Mononuclear cell (primary cell): ENCODE measurements at regions not wholly inside any gene's neighbourhood (a gene's known extent, or its start where the extent isn't known, plus 50 kb on each side); places are given as distances from the start of the nearest gene placed in this dataset.
"Not testable (repeated sequence)": the region's sequence is repeated elsewhere in the genome, so short reads cannot be mapped to it uniquely, and the experiment has no call there.

Experiments used
- H3K27me3 ChIP-seq: 2 replicates; pipeline ENCODE4 v1.6.0; 2011; ENCODE audit warnings: low read length, control low read depth; ENCODE audit not compliant: insufficient read depth
- H3K4me1 ChIP-seq: 2 replicates; pipeline ENCODE4 v1.5.1; 2011; ENCODE audit warnings: mild to moderate bottlenecking, low read length, control low read depth; ENCODE audit not compliant: insufficient read depth
- H3K4me3 ChIP-seq: 2 replicates; pipeline ENCODE4 v1.5.1; 2011; ENCODE audit warnings: mild to moderate bottlenecking, low read length, moderate library complexity
- H3K9me3 ChIP-seq: 2 replicates; pipeline ENCODE4 v1.5.1; 2011; ENCODE audit warnings: low read depth, mild to moderate bottlenecking, control low read depth, low read length

DNA sequence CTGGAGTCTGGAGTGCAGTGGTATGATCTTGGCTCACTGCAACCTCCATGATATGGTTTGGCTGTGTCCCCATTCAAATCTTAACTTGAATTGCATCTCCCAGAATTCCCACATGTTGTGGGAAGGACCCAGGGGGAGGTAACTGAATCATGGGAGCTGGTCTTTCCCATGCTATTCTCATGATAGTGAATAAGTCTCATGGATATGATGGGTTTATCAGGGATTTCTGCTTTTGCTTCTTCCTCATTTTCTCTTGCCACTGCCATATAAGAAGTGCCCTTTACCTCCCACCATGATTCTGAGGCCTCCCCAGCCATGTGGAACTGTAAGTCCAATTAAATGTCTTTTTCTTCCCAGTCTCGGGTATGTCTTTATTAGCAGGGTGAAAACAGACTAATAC is 72.4 kb upstream of the JUN start:
- peaks cover 36% of the 10 kb centered on the region for H3K4me1 ChIP-seq
- not testable (repeated sequence) for H3K4me3 ChIP-seq, H3K27me3 ChIP-seq, H3K9me3 ChIP-seq

DNA sequence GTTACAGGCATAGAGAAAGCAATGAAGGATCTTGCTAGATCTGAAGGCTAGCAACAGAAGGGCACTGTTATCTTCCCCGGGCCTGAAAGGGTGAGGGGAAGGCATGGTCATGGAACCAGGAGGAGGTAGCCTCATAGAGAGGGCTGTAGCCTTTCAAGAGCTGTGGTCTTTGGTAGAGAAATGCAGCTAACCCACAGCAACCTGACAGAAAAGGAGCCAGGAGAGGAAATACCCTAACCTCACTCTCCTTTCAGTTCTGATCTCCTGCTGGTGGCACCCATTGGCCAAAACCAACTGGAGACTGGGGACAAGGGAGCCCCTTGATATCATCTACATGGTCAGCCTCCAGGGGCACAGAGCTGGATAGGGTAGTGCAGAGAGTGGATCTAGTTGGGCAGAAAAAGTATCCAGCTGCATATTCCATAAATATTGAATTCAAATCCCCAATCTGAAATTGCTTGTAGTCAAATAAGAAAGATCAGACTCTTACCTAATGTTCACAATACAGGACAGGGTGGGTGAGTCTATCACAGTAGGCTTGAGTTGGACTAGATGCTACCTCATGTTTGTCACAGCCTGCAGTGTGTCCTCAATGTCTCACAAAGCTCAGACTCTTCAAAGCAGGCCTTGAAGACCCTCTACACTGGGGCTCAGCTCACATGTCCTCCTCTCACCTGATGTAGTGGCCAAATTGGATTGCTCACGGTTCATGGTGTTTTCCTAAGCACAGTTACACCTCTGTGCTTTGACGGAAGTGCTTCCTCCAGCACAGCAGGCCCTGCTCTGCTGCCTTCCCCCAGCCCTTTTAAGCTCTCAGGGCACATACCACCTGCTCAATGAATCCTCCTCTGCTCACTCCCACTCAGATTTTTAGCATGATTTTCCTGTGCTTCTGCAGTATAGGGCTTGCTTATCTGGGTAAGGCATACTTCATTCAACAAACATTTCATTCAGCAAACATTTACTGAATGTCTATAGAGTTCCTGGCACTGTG is 74.1 kb upstream of the JUN start:
- Histone ChIP-seq H3K4me3 (no peak overlapping the region), H3K4me1 (peaks cover 36% of the 10 kb centered on the region), H3K27me3 (no peaks in the 10 kb centered on the region), H3K9me3 (no peaks in the 10 kb centered on the region)

DNA sequence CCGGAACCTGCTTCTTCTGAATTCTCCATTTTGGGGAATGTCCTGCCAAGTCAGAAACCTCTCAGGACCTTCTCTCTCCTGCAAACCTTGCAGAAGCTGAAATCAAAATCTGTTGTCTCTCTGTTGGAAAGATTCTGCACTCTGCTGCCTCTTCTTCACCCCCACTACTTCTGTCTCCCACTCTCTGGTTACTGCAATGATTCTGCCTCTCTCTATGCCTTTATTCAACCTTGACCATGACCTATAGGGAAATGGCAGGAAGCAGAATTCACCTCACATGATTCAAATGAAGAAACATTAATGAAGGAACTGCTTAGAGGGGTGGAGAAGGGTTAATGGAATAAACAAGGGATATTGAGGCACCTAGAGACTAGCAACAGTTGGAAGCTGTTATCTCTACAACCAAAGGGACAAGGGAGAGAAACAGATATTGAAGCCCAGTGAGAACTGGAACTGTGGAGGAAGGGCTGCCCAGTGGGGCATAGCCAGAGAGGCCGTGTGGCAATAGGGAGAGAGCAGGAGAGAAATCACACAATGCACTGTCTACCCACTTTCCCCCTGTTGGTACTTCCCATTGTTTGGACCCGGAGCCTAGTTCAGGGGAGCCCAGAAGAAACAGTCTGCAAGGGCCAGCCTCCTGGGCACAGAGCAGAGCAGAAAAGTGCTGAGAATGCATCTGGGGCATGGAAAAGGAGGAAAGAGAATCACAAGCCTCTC is 76.1 kb upstream of the JUN start:
- Histone ChIP-seq H3K9me3 (no peaks in the 10 kb centered on the region), H3K27me3 (no peaks in the 10 kb centered on the region), H3K4me3 (no peak overlapping the region)

DNA sequence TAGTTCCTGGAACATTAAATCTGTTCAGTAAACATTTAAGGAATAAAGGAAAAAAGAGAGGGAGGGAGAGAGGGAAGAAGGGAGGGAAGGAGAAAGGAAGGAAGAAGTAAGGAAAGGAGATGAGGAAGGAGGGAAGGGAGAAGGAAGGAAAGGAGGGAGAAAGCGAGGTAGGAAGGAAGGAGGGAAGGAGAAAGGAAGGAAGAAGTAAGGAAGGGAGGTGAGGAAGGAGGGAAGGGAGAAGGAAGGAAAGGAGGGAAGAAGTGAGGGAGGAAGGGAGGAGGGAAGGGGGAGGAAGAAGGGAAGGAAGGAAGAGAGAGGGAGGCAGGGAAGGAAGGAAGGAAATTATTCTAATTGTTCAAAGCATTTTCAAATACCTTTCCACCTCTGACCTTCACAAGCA is 77.2 kb upstream of the JUN start:
- Histone ChIP-seq H3K4me3 (no peak overlapping the region), H3K9me3 (no peaks in the 10 kb centered on the region), H3K4me1 (peaks cover 24% of the 10 kb centered on the region), H3K27me3 (no peaks in the 10 kb centered on the region)

More for the DNA sequence above, 76.1 kb upstream of the JUN start:
- H3K4me1 ChIP-seq, result peaks cover 26% of the 10 kb centered on the region

DNA sequence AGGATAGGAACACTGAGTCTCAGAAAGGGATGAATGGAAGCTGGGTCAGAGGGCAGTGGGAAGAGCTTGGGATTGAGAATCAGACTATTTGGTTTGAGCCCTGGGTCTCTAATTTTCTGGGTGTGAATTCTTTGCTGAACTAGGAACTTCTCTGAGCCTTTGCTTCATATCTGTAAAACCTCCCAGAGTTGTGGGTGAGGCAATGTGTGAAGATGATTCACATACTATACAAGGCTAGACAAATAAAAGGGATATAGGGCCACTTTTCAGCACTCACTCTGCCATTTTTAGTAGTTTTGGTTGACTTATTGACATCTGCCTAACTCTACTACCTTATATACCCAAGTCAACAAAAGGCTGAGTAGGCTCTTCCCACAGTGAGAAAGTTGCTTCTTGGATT is 77.7 kb upstream of the JUN start:
- Histone ChIP-seq H3K9me3 (no peaks in the 10 kb centered on the region), H3K27me3 (no peaks in the 10 kb centered on the region), H3K4me3 (no peak overlapping the region), H3K4me1 (peaks cover 24% of the 10 kb centered on the region)

DNA sequence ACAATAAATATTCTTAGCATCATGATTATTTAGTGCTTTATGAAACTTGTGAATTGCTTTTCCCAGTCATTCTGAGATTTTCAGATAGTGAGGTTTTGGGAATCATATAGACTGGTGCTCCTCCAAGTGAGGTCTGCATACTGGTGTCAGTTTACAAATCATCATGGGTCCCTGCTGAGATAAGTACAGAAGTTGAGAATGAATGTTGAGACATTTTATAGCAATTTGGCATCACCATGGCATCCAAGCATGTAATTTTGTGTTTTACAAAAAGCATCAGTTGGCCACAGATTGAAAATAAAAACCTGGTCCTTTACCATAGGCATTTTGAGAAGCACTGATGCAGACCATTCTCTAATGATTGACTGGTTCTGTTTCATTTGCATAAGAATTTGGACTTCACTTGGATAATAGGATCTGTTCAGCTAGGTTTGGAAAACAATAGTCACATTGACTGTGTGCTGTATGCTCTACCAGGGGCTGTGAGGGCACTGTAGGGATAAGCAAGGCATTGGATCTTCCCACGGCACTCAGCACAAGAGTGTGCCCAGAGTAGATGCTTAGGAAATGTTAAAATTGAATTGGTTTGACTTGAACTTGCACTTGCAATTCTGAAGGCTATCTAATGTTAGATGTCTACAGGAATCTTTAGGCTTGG is 79.0 kb upstream of the JUN start:
- H3K27me3 ChIP-seq, result no peaks in the 10 kb centered on the region
- no peaks in the 10 kb centered on the region for H3K9me3 ChIP-seq
- no peak overlapping the region for H3K4me3 ChIP-seq
- peaks cover 20% of the 10 kb centered on the region for H3K4me1 ChIP-seq

DNA sequence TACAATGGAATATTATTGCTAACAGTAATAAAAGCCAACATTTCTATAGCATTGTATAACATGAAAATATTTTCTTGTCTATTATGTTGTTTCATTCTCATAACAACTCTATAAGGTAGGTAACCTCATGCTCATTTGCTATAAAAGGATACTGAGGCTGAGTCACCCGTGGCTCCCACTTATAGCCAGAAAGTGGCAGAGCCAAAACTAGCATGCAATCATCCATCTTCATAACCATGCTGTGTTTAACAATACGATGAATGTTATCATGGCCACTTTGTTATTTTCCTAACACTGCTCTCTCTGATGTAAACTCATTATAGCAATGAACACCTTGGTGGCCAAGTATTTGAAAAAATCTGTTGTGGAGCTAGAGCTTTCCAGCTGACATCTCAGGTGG is 80.8 kb upstream of the JUN start:
- H3K9me3 ChIP-seq, result no peaks in the 10 kb centered on the region
- no peak overlapping the region for H3K4me3 ChIP-seq
- H3K4me1 ChIP-seq, result peaks cover 4% of the 10 kb centered on the region
- H3K27me3 ChIP-seq, result no peaks in the 10 kb centered on the region

DNA sequence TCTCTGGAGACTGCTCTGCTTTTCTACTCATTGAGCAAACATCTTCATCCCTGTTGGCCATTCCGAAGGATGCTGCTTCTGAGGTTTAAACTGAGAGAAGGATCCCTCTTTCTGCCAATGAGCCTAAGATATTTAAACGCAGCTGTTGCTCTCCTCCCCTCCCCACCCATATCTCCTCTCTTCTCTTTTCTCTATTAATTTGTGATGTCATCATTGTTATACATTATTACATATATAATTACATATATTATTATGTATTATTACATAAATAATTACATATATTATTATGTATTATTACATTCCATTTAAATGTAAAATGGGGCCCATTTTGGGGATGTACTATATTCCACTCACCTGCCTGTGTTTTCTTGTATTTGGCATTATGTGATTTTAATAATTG is 82.7 kb upstream of the JUN start:
- Histone ChIP-seq H3K27me3 (no peaks in the 10 kb centered on the region), H3K4me1 (no peaks in the 10 kb centered on the region), H3K4me3 (no peak overlapping the region), H3K9me3 (no peaks in the 10 kb centered on the region)

DNA sequence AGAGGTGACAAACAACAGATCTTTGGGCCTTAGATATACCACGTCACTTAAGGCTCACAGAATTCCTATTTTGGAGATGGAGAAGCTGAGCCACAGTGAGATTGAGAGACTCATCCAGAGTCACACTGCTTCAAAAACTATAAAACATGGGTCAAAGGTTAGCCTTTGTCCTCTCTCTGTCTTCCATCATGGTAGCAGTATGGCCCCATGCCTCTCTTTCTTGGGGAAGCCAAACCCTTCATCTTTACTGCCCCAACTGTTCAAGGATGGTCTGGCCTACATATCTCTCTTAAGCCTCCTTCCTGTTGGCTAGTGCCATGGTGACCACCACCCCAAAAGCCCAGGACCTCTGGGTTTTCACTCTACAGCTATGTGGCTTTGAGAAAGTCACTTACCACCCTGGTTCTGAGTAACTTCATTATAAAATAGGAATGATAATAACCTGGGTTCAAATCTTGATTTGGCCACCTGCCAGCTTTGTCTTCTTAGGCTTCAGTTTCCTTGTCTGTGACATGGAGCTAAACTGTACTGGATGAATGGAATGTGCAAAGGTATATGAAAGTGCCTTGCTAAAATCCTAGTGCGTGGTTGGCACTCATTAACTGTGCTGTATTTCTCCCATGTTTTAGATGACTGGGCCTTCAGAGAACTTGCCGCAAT is 85.9 kb upstream of the JUN start:
- H3K9me3 ChIP-seq, result no peaks in the 10 kb centered on the region
- H3K4me3 ChIP-seq, result no peak overlapping the region
- H3K27me3 ChIP-seq, result no peaks in the 10 kb centered on the region
- H3K4me1 ChIP-seq, result no peaks in the 10 kb centered on the region

DNA sequence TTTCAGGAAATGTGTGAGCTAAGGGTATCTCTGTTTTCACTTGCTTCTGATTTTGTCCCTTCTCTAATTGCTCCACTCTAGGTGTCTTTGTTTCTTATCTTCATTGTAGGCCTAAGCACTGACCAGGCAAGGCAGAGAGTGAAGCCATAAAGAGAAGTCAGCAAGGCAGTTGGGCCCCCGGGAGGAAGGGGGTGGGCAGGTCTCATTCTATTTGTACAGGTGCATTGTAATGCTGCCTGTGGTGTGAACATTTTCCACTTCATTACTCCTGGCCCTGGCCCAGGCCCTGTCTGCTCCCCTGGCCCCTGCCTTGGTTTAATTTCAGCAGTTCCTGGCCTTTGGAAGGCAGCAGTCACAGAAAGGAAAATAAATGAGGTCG is 86.4 kb upstream of the JUN start:
- Histone ChIP-seq H3K4me1 (no peaks in the 10 kb centered on the region), H3K27me3 (no peaks in the 10 kb centered on the region), H3K4me3 (no peak overlapping the region), H3K9me3 (no peaks in the 10 kb centered on the region)

DNA sequence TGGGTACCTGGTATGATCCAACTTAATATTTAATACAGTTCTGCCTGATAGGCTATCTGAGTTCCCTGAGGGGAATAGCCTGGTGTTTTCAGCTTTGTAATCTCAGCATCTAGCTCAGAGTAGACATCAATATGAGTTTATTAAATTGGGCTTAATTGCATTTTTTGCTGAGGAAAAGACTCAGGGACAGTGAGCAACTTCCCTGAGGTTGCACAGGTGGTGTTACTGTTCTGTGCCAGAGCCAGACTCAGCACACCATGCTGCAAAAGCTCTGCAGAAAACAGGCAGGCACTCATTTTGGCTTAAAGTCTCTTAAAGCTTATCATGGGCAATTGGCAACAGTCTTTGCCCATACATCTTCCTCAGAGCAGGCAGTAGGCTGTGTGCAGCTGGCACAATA is 90.5 kb upstream of the JUN start:
- Histone ChIP-seq H3K9me3 (no peaks in the 10 kb centered on the region), H3K4me3 (no peak overlapping the region), H3K27me3 (no peaks in the 10 kb centered on the region), H3K4me1 (no peaks in the 10 kb centered on the region)

DNA sequence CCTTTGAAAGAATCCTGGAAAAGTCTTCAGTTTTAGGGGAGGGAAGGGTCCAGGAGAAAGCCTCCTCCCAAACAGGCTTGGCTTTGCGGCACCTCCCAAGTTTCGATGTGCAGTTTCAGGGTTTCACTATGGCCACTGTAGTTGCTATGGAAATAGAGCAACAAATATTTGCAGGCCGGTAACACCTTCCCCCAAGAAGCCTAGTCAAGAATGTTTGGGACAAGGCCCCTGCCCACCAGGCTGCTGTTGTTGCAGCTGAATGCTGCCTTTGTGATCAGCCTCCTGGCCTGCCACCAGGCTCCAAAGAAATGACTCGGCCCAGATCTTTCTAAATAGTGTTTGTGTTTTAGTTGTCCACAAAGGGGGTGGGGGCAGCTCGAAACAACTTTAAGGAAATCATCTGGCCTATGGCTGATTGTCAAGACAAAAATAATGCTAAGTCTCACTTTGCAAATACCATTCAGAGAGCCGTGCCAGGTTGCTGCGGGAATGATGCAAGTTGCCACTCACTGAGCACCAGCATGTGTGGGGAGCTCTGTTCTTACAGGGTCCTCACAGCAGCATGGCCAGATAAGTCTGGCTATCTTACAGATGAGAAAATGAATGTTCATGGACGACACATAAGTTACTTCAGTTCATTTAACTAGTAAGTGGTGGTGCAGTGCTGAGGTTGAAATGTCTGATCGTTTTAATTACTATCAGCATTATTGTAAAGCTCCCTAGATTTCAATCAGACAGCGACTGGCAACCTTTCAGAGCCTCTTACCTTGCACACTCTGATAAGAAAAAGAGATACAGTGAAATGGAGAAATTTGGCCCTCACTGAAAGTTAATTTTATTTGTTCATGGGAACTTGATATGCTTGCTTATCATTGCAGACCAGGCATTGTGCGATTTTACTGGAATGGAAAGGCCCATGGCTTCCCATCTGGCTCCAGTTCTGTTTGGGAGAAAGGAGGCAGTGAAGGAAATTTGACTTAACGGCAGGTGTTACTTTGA is 91.2 kb upstream of the JUN start:
- H3K9me3 ChIP-seq, result no peaks in the 10 kb centered on the region
- H3K4me3 ChIP-seq, result no peak overlapping the region
- H3K4me1 ChIP-seq, result no peaks in the 10 kb centered on the region
- H3K27me3 ChIP-seq, result no peaks in the 10 kb centered on the region

DNA sequence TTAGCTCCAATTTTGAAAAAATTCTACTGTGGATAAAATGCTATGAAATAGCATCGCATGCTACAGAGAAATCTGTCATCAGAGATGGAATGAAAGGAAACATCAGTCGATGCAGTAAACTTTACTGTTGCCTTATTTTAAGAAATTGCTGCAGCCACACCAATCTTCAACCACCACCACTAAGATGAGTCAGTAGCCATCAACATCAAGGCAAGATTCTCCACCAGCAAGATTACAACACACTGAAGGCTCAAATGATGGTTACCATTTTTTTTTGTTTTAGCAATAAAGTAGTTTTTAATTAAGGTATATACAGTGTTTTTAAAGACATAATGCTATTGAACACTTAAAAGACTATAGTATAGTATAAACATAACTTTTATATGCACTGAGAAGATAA is 95.6 kb upstream of the JUN start:
- no peaks in the 10 kb centered on the region for H3K27me3 ChIP-seq
- peaks cover 32% of the 10 kb centered on the region for H3K4me1 ChIP-seq
- no peak overlapping the region for H3K4me3 ChIP-seq
- no peaks in the 10 kb centered on the region for H3K9me3 ChIP-seq

DNA sequence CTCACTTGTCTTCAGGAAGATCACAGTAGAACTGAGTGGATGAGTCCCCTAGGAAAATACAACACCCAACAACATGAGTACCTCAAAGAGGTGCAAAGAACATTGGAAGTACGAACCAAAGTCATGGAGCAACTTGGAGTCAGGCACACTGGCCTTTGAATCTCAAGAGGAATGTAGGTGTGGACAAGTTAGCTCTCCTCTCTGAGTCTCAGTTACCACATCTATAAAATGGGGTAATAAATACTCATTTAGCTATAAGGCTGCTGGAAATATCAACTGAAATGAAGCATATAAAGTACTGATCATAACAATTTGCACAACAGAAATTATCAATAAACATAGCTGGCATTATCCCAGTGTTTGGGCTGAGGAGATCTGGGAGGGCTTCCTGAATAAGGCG is 96.7 kb upstream of the JUN start:
- H3K4me1 ChIP-seq, result peaks cover 44% of the 10 kb centered on the region
- H3K4me3 ChIP-seq, result no peak overlapping the region
- no peaks in the 10 kb centered on the region for H3K27me3 ChIP-seq
- H3K9me3 ChIP-seq, result no peaks in the 10 kb centered on the region
